ENCODE measurements at regions not wholly inside any gene's neighbourhood (a gene's known extent, or its start where the extent isn't known, plus 50 kb on each side); places are given as distances from the start of the nearest gene placed in this dataset.

DNA sequence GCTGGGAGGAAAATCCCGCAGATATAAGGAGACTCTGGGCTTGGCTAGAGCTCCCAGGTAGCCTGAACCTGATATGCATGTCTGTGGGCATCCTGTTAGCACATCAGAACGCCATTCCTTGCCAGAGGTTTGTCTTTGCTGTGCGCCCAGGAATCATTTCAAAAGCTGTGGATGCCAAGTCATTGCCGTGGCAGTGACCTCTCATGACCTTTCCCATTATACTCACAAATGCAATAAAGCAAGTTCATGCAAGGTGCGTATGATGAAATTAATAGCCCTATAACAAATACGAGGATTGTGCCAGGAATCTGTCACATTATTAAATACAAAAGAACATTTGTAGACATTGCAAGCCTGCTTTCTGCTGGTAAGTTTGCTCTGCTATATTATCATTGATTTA is 229.1 kb upstream of the PELI2 start:
- DNase-seq (ENCODE audit: low read depth in 1 of 2, low spot score in 1 of 2) = no peak
- no peak overlapping the region for H3K4me3 ChIP-seq

DNA sequence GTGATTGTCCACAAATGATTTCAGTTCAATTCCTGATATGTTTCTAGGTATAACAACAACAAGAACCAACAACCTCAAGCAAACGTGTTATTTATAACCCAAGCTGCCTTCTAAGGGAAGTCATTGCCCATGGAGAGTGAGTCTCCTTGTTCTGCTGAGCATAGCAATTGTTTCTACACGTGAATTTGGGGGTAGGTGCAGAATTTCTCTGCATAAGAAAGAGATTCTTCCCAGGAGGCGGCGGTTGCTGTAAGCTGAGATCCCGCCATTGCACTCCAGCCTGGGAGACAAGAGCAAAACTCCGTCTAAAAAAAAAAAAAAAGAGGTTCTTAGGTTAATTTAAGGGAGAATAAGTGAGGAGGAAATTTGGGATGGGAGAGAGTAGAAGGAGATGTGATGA is 226.5 kb upstream of the PELI2 start:
- no peak for DNase-seq (ENCODE audit: low read depth in 1 of 2, low spot score in 1 of 2)
- Histone ChIP-seq H3K4me1 (ENCODE audit: low read depth) (no peaks in the 10 kb centered on the region), H3K27ac (no peak overlapping the region), H3K9me3 (ENCODE audit: low read depth) (no peaks in the 10 kb centered on the region), H3K27me3 (no peaks in the 10 kb centered on the region), H3K36me3 (no peaks in the 10 kb centered on the region), H3K4me3 (no peak overlapping the region)
- TF ChIP-seq, protein P1, sequence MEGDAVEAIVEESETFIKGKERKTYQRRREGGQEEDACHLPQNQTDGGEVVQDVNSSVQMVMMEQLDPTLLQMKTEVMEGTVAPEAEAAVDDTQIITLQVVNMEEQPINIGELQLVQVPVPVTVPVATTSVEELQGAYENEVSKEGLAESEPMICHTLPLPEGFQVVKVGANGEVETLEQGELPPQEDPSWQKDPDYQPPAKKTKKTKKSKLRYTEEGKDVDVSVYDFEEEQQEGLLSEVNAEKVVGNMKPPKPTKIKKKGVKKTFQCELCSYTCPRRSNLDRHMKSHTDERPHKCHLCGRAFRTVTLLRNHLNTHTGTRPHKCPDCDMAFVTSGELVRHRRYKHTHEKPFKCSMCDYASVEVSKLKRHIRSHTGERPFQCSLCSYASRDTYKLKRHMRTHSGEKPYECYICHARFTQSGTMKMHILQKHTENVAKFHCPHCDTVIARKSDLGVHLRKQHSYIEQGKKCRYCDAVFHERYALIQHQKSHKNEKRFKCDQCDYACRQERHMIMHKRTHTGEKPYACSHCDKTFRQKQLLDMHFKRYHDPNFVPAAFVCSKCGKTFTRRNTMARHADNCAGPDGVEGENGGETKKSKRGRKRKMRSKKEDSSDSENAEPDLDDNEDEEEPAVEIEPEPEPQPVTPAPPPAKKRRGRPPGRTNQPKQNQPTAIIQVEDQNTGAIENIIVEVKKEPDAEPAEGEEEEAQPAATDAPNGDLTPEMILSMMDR (IDR thresholded peaks at IDR 0.05; ENCODE audit: low read depth, low read length) = no peak

More for the DNA sequence above, 229.1 kb upstream of the PELI2 start:
- Histone ChIP-seq H3K36me3 (no peaks in the 10 kb centered on the region), H3K27me3 (no peaks in the 10 kb centered on the region), H3K27ac (no peak overlapping the region), H3K9me3 (ENCODE audit: low read depth) (no peaks in the 10 kb centered on the region), H3K4me1 (ENCODE audit: low read depth) (no peaks in the 10 kb centered on the region)
- TF ChIP-seq, protein P1 (IDR thresholded peaks at IDR 0.05; ENCODE audit: low read depth, low read length) = no peak

DNA sequence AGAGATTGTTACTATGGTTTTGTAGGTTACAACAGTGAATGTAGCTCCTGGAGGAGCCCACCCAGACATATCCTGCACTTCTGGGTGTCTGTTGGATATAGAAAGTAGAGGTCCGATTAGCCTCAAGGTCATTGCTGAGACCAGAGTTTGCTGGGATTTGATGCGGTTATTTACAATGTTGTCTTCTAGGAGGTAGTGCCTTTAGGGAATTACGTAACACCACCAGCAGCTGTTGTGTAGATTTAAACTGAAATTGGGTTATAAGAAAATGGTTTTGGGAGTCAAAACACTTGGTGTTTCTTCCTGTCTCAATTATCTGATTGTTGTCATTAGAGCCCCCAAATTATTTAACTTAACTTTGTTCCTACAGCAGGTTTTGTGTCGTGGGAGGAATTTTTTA is 225.3 kb upstream of the PELI2 start:
- TF ChIP-seq, protein P1 (IDR thresholded peaks at IDR 0.05; ENCODE audit: low read depth, low read length) = no peak
- no peak for DNase-seq (ENCODE audit: low read depth in 1 of 2, low spot score in 1 of 2)
- Histone ChIP-seq H3K36me3 (no peaks in the 10 kb centered on the region), H3K27me3 (no peaks in the 10 kb centered on the region), H3K27ac (no peak overlapping the region), H3K9me3 (ENCODE audit: low read depth) (no peaks in the 10 kb centered on the region), H3K4me3 (no peak overlapping the region), H3K4me1 (ENCODE audit: low read depth) (no peaks in the 10 kb centered on the region)

DNA sequence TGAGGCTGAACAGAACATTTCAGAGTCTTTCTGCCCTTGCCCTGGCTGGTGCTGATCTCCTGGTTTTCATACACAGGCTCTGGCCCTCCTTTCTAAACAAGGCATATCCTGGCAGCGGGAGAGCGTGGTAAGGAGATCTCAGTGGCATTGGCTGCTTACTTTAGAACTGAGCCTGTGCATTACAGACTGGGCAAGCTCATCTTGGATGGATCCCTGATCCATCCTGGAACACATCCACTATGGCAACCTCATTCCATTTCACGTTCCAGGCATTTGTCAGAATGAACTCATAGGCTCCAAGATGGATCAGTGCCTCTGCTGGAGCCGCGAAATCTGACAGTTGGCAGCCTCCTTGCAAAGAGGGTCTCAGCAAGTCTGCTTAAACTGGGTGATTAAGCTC is 224.5 kb upstream of the PELI2 start:
- Histone ChIP-seq H3K4me1 (ENCODE audit: low read depth) (no peaks in the 10 kb centered on the region), H3K9me3 (ENCODE audit: low read depth) (no peaks in the 10 kb centered on the region), H3K4me3 (no peak overlapping the region), H3K27me3 (no peaks in the 10 kb centered on the region), H3K27ac (no peak overlapping the region), H3K36me3 (no peaks in the 10 kb centered on the region)
- TF ChIP-seq, protein P1 (IDR thresholded peaks at IDR 0.05; ENCODE audit: low read depth, low read length) = no peak
- no peak for DNase-seq (ENCODE audit: low read depth in 1 of 2, low spot score in 1 of 2)

DNA sequence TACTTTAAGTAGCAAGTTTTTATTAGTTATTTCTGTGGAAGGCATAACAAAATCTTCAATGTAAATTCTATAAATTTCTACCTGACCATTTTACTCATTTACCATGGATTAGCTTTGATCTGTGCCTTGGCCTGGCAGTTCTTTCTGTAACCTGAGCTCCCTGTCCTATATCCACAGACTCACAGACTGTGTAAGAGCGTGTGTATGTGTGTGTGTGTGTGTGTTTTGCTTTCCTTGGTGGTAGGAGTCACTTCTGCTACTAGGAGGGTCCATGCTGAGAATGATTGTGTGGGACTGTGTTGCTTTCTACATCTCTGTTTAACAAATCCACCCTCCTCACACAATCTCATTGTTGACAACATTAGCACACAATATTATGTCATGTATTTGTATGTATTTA is 221.2 kb upstream of the PELI2 start:
- Histone ChIP-seq H3K9me3 (ENCODE audit: low read depth) (no peaks in the 10 kb centered on the region), H3K27me3 (no peaks in the 10 kb centered on the region), H3K27ac (no peak overlapping the region), H3K4me3 (no peak overlapping the region), H3K4me1 (ENCODE audit: low read depth) (no peaks in the 10 kb centered on the region), H3K36me3 (no peaks in the 10 kb centered on the region)
- DNase-seq (ENCODE audit: low read depth in 1 of 2, low spot score in 1 of 2) = no peak
- TF ChIP-seq, protein P1 (IDR thresholded peaks at IDR 0.05; ENCODE audit: low read depth, low read length) = no peak

DNA sequence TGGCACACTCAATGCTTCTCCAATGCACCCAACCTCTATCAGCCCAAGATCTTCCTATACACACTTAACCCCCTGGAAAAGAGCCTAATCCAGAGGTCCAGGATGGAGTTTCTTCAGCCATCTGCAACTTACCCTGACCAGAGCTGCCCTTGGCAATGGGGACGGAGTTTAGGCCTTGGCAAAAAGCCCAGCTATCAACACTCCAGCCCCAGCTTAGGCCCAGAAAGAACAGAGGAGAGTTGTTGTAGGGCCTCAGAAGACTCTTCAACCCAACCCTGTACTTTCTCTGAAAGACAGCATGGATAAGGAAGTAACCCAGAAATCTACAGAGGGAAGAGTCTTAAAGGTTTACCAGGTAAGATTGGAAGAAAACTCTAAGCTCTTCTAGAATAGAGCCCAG is 219.3 kb upstream of the PELI2 start:
- DNase-seq (ENCODE audit: low read depth in 1 of 2, low spot score in 1 of 2) = peak in 1 of 2 donors; percentile 25
- Histone ChIP-seq H3K27ac (no peak overlapping the region), H3K4me3 (no peak overlapping the region), H3K27me3 (no peaks in the 10 kb centered on the region), H3K9me3 (ENCODE audit: low read depth) (no peaks in the 10 kb centered on the region), H3K36me3 (no peaks in the 10 kb centered on the region), H3K4me1 (ENCODE audit: low read depth) (no peaks in the 10 kb centered on the region)
- TF ChIP-seq, protein P1 (IDR thresholded peaks at IDR 0.05; ENCODE audit: low read depth, low read length) = no peak

Data from cardiac muscle cell (in vitro differentiated cells and primary cell).